ENCODE measurements at regions not wholly inside any gene's neighbourhood (a gene's known extent, or its start where the extent isn't known, plus 50 kb on each side); places are given as distances from the start of the nearest gene placed in this dataset.

GRCh38 chr18:57856128-57856527, 53.0 kb upstream of the ATP8B1 start:
- no peak overlapping the region for H3K27ac ChIP-seq
- no peak for TF ChIP-seq CTCF (conservative IDR thresholded peaks at IDR 0.05)

GRCh38 chr18:57855551-57855950, 52.4 kb upstream of the ATP8B1 start:
- no peak for TF ChIP-seq CTCF (conservative IDR thresholded peaks at IDR 0.05)

GRCh38 chr18:57854726-57855125, 51.6 kb upstream of the ATP8B1 start:
- TF ChIP-seq CTCF (conservative IDR thresholded peaks at IDR 0.05): no peak
- no peak overlapping the region for H3K27ac ChIP-seq

More at GRCh38 chr18:57855551-57855950, 52.4 kb upstream of the ATP8B1 start:
- no peak overlapping the region for H3K27ac ChIP-seq

- TF ChIP-seq CTCF (conservative IDR thresholded peaks at IDR 0.05): no peak
- no peak overlapping the region for H3K27ac ChIP-seq
These were observed 50.7 kb upstream of the ATP8B1 start for GRCh38 chr18:57853864-57854263.

GRCh38 chr18:57853133-57853532, 50.0 kb upstream of the ATP8B1 start:
- TF ChIP-seq CTCF (conservative IDR thresholded peaks at IDR 0.05): no peak

More at GRCh38 chr18:57853133-57853532, 50.0 kb upstream of the ATP8B1 start:
- H3K27ac ChIP-seq: no peak overlapping the region

Measured in VCaP (cell line).